ENCODE measurements at regions not wholly inside any gene's neighbourhood (a gene's known extent, or its start where the extent isn't known, plus 50 kb on each side); places are given as distances from the start of the nearest gene placed in this dataset.
"Not testable (repeated sequence)": the region's sequence is repeated elsewhere in the genome, so short reads cannot be mapped to it uniquely, and the experiment has no call there.

GRCh38 chr12:47473091-47473490 is 232.7 kb downstream of the RPAP3 start:
- no peaks in the 10 kb centered on the region for H3K27me3 ChIP-seq
- TF ChIP-seq CTCF (IDR thresholded peaks at IDR 0.05 in 4 of 5, conservative IDR thresholded peaks at IDR 0.05 in 1 of 5), result no peak
- TF ChIP-seq POLR2A (IDR thresholded peaks at IDR 0.05), result no peak
- H3K4me1 ChIP-seq, result no peaks in the 10 kb centered on the region
- DNase-seq, result no peak
- in situ Hi-C loops (cut with MboI; ENCODE audit: low sequenced_read_pairs in 4 of 4) (no loop called here), intact Hi-C loops (cut with DNase I; ENCODE audit: low total_unique reads) (no loop called here)
- no peaks in the 10 kb centered on the region for H3K36me3 ChIP-seq
- no peak overlapping the region for H3K4me3 ChIP-seq
- no peak overlapping the region for H3K27ac ChIP-seq
- peaks cover 0 to 4% (median 0%) of the 10 kb centered on the region in 3 donors for H3K9me3 ChIP-seq
- no peak for ATAC-seq

DNA sequence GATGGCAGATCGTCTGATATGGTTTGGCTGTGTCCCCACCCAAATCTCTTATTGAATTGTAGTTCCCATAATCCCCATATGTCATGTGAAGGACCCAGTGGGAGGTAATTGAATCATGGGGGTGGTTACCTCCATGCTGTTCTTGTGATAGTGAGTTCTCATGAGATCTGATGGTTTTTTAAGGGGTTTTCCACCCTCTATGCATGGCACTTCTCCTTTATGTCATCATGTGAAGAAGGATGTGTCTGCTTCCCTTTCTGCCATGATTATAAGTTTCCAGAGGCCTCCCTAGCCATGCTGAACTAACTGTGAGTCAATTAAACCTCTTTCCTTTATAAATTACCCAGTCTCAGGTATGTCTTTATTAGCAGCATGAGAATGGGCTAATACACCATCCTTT is 235.5 kb downstream of the RPAP3 start:
- intact Hi-C loops (cut with DNase I; ENCODE audit: low total_unique reads); H3K4me1 ChIP-seq; H3K9me3 ChIP-seq; ATAC-seq; DNase-seq; H3K27me3 ChIP-seq; H3K27ac ChIP-seq; H3K36me3 ChIP-seq; in situ Hi-C loops (cut with MboI; ENCODE audit: low sequenced_read_pairs in 4 of 4); H3K4me3 ChIP-seq: not testable (repeated sequence)

GRCh38 chr12:47463918-47464317 is 241.9 kb downstream of the RPAP3 start:
- H3K27me3 ChIP-seq; H3K36me3 ChIP-seq; ATAC-seq; H3K27ac ChIP-seq; DNase-seq; H3K4me1 ChIP-seq; intact Hi-C loops (cut with DNase I; ENCODE audit: low total_unique reads); in situ Hi-C loops (cut with MboI; ENCODE audit: low sequenced_read_pairs in 4 of 4); H3K4me3 ChIP-seq; H3K9me3 ChIP-seq: not testable (repeated sequence)

DNA sequence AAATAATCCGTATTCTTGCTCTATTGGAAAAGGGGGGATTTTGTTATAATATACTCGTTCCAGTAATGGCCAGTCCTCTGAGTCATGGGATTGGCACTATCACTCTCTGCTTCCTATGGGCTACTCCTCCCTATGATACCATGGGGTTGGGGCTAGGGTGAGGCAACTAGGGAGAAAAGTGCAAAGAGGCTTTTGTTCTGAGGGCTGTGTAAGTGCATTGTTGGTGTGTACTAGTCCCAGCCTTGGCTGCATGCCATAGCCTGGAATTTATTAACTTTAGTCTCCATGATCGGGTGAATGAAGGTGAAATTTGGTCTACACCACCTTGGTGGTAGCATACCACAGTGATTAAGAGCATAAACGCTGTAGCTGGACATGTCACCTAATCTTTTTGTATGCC is 247.6 kb downstream of the RPAP3 start:
- H3K36me3 ChIP-seq, result no peaks in the 10 kb centered on the region
- in situ Hi-C loops (cut with MboI; ENCODE audit: low sequenced_read_pairs in 4 of 4), result no loop called here
- intact Hi-C loops (cut with DNase I; ENCODE audit: low total_unique reads), result no loop called here
- H3K4me3 ChIP-seq, result no peak overlapping the region
- TF ChIP-seq CTCF (IDR thresholded peaks at IDR 0.05 in 4 of 5, conservative IDR thresholded peaks at IDR 0.05 in 1 of 5) (no peak), POLR2A (IDR thresholded peaks at IDR 0.05) (no peak)
- no peaks in the 10 kb centered on the region for H3K27me3 ChIP-seq
- no peak for DNase-seq
- H3K9me3 ChIP-seq, result no peaks in the 10 kb centered on the region
- ATAC-seq, result no peak
- H3K4me1 ChIP-seq, result no peaks in the 10 kb centered on the region
- H3K27ac ChIP-seq, result no peak overlapping the region

GRCh38 chr12:47449797-47450196 is 256.0 kb downstream of the RPAP3 start:
- H3K27ac ChIP-seq, result no peak overlapping the region
- no peak overlapping the region for H3K4me3 ChIP-seq
- in situ Hi-C loops (cut with MboI; ENCODE audit: low sequenced_read_pairs in 4 of 4) (no loop called here), intact Hi-C loops (cut with DNase I; ENCODE audit: low total_unique reads) (no loop called here)
- H3K9me3 ChIP-seq, result no peaks in the 10 kb centered on the region
- H3K4me1 ChIP-seq, result no peaks in the 10 kb centered on the region
- H3K36me3 ChIP-seq, result no peaks in the 10 kb centered on the region
- DNase-seq (no peak), ATAC-seq (no peak)
- TF ChIP-seq POLR2A (IDR thresholded peaks at IDR 0.05), result no peak
- TF ChIP-seq CTCF (IDR thresholded peaks at IDR 0.05 in 4 of 5, conservative IDR thresholded peaks at IDR 0.05 in 1 of 5), result no peak
- no peaks in the 10 kb centered on the region for H3K27me3 ChIP-seq

- intact Hi-C loops (cut with DNase I; ENCODE audit: low total_unique reads), result no loop called here
- no peak overlapping the region for H3K27ac ChIP-seq
- no peak for DNase-seq
- no peak for ATAC-seq
- H3K4me1 ChIP-seq, result no peaks in the 10 kb centered on the region
- TF ChIP-seq POLR2A (IDR thresholded peaks at IDR 0.05), result no peak
- TF ChIP-seq CTCF (IDR thresholded peaks at IDR 0.05 in 4 of 5, conservative IDR thresholded peaks at IDR 0.05 in 1 of 5), result no peak
- H3K27me3 ChIP-seq, result no peaks in the 10 kb centered on the region
- no peak overlapping the region for H3K4me3 ChIP-seq
- no peaks in the 10 kb centered on the region for H3K36me3 ChIP-seq
- in situ Hi-C loops (cut with MboI; ENCODE audit: low sequenced_read_pairs in 4 of 4), result no loop called here
- H3K9me3 ChIP-seq, result no peaks in the 10 kb centered on the region
Observed at GRCh38 chr12:47442310-47442709, 263.5 kb downstream of the RPAP3 start.

Measured in gastrocnemius medialis (tissue), 4 donors.